Amygdala (tissue), 56 donors: ENCODE measurements at regions not wholly inside any gene's neighbourhood (a gene's known extent, or its start where the extent isn't known, plus 50 kb on each side); places are given as distances from the start of the nearest gene placed in this dataset.
"Not testable (repeated sequence)": the region's sequence is repeated elsewhere in the genome, so short reads cannot be mapped to it uniquely, and the experiment has no call there.

Experiments
- DNase-seq, 56 donors: peaks; one replicate each; lab custom pipeline; 2025; lab: John Stamatoyannopoulos, UW

DNA sequence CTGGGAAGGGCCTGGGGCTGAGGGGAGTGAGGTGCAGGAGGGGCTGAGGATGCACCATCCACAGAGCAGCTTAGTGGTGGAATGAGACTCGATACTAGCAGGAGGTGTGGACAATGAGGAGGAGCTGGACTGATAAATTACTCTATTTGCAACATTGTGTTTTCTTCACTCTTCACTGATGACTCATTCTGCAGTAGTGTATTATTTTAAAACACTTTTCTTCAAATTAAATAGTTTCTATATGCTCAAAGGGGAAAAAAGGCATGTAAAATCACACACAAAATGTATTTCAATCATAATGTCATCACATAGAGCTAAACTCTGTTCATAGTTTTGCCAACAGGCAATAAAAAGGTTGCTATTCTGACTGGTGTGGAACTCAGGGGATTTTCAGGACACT is 467.0 kb upstream of the CTSO start:
- no peak for DNase-seq

DNA sequence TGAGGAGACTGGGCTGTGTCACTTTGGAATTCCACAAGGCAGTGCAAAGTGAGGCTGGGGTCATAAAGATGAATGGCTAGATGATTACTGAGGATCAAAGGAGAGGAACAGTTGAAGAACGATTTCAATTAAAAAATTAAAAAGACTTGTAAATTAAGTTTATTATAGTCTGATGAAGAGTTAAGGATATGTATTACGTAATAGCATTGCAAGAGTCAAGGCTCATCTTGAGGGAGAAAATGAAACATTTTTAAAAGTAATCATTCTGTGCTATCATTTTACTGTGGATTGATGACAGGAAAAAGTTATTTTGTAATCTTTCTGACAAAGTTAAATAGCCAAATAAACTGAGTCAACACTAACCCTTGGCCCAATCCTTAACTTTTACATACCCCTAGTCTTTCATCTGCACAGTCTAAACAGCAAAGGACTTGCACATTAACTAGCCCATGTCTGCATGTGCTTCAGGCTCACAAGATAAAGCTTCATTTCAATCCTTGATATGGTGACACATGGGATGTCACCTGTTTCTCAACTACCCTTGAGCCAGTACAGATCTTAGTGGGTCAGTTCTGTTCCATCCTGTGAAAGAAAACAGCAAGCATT is 465.5 kb upstream of the CTSO start:
- DNase-seq, result no peak

DNA sequence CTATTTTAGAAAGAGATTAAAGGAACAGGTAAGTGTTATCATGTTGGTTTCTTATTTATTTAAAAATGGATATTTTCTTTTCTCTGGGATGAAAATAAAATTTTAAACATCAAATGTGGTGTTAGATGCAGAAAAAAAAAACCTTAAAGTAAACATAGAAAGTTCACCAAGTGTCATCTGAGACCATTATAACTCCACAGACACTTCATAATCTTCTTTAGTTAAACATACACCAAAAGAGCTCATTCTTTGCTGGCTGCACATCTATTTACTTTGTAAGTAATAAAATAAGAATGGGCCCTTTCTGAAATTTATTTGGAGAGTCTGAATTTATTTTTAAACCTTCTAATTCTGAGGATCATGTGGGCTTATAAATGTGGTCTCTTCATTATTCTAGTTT is 460.7 kb upstream of the CTSO start:
- no peak for DNase-seq

DNA sequence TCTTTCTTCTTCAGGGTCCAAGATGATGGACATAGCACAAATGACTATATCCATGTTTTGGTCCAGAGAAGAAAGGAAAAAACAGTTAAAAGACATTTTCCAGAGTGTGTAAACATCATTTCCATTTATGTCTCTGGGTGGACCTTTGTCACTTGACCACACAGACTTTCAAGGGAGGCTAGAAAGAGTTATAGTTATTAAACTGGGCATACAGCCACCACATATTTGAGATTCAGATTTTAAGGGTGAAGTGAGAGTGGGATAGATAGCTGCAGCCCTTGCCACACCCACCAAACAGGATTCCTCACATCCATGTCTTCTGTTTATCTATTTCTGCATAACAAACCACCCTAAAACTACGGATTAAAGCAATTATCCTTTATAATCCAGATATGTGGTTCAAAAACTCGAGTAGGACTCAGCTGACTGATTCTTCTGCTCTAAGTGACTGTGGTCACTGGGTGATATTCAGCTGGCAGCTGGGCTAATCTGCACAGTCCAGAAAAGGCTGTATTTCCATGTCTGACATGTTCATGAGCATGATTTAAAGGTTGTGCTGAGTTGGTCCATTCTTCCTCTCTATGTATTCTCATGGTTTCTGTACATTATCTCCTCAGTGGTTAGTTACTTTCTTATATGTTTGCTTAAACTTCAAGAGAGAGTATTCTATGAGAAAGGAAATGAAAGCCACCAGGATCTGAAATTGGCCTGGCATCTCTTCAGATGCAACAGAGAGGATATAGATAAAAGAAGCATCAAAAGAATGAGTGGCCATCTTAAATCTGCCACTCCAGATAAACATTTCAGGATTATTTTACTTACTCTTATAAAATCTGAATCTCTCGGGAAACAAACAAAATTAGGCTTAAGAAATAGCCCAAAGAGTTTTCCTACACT is 459.8 kb upstream of the CTSO start:
- DNase-seq, result no peak

DNA sequence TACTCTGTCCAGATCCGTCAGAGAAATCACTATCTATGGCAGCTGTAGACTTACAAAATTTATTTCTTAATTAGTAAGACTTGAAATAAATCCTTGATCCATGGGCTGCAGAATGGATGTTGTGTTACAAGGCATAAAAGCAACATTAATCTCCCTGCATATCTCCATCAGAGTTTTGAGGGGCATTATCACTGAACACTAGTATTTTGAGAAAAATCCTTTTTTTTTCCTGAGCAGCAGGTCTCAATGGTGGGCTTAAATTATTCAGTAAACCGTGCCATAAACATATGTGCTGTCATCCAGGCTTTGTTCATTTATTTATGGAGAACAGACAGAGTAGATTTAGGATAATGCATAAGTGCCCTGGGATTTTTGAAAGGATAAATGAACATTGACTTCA is 457.9 kb upstream of the CTSO start:
- DNase-seq, result no peak

DNA sequence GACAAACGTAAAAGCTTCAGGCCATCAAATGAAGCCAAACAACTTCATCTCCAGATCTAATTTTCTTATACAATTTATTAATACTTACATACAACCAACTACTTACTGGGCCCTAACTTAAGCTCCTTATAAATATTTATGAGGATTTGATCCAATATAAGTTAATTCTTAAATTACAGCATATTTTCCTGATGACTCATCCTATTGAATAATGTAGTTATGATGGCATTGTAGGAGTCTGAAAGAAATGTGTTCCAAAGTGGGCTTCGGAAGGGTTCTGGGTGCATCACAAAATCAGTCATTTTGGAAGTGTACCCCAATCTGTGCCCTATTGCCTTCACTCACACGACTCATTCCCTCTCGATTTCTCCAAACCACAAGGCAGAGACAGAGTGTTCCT is 455.1 kb upstream of the CTSO start:
- no peak for DNase-seq

DNA sequence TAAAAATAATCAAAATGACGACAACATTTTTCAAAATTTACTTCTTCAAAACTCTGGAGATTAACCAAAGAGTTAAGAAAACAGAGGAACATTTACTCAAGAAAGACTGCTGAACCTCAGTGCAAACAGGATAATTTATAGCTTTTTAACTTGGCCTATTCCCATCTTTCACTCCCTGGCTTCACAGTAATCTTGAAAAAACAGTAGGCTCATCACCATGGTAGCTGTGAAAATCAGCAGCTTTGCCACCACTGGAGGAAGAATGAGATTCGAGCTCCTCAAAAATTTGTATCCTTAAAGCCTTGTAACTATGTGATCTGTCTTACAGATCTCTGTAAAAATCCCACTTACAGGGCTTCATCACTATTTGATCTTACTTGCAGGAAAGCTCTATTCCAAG is 447.7 kb upstream of the CTSO start:
- peak in 1 of 56 donors; percentile 1 for DNase-seq

DNA sequence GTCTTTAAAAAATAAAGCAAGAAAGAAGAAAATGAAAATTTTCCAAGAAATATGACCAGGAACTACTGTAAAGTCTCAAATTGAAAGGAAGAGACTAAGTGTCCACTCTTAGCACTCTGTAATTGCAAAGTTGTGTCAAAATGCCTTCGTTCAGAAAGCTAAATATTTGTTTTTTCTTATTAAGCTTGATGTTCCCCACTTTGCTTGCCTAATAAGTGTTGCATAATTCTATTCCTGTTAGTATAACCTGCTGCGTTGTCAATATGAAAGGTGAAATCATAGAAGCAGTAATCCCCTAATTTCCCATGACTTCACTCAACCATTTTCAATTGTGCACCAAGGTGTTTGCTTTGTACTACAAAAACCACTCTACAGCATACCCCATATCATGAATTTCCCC is 442.9 kb upstream of the CTSO start:
- no peak for DNase-seq

DNA sequence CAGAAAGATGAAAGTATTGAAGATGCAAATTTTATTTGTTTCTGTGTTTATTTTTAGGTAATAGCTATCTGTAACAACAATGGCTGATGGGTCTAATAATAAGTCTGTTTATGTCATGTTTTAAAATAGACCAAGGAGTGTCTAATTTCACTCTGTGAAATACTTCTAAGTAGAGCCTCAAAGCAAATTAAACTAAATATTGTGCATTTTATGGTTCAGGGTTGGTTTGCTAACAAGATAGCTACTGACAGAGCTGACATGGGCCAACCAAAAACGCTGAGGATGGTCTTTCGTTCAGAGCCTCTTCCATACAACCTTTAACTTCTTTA is 437.6 kb upstream of the CTSO start:
- DNase-seq, result no peak

DNA sequence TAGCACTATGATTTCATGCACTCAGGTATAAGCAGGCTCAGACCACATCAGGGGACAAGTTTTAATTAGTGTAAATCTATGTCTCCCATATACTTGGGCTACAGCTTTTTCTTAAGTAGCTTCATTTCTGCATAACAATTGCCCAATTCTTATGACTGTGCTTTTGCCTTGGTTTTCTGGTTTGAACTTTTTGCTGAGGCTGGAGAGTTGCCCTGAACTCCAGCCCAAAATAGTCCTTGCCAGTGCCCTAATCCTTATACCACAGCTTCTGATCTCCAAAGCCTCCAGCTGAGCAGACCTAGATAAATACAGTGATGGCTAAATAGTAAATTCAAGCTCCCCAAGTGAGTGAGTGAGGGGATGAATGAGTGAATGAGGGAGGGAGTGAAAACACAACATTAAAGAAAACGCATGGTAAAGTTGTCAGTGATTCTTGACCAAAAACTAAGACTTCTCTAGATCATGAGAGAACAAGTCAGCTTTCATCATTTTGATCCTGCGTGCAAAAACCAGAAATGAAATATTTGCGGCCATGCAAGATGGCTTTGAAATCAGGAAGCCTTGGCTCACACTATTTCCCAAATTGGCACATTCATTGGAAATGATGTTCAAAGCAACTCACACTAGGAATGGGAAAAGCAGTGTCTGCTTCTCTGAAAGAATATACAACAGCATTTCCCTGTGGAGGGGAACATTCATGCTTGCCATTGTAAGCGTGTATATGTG is 437.1 kb upstream of the CTSO start:
- DNase-seq, result no peak

DNA sequence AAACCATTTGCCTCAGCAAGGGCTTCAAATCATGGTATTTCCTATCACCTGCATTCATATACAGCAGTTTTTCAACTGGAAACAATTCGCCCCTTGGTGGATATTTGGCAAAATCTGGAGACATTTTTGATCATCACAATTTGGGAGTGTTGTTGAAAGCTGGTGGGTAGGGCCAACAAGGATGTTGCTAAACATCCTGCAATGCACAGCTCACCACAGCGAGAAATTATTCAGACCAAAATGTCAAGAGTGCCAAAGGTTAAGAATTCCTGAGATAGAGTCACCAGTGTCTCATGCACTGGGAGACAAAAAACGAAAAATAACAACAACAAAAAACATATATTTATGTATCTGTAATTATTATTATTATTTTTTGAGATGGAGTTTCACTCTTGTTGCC is 435.2 kb upstream of the CTSO start:
- no peak for DNase-seq

DNA sequence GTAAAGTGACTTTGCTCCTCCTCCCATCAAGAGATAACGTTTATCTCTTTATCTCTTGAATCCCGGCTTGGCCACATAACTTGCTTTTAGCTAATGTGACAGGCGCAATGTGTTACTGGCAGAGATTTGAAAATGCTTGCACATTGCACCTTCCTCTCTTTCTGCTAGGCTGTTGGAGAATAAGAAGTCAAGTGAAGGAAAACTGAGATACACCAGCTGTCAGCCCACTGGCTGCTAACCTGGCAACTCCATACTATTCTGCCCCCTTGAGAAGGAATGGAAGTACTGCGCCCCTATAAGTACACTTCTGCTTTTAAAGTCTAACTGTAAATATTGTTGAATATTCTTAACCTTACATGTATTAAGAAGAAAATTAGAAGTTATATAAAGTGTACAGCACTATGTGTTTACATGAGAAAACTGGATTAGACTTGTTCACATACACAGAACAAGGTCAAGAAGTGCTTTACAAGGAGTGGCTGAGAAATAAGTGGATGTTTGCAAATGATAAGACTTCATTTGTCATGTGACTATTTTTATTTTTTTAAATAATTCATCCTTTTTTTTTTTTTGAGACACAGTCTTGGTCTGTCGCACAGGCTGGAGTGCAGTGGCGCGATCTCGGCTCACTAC is 424.5 kb upstream of the CTSO start:
- peak in 1 of 56 donors; percentile 11 for DNase-seq

DNA sequence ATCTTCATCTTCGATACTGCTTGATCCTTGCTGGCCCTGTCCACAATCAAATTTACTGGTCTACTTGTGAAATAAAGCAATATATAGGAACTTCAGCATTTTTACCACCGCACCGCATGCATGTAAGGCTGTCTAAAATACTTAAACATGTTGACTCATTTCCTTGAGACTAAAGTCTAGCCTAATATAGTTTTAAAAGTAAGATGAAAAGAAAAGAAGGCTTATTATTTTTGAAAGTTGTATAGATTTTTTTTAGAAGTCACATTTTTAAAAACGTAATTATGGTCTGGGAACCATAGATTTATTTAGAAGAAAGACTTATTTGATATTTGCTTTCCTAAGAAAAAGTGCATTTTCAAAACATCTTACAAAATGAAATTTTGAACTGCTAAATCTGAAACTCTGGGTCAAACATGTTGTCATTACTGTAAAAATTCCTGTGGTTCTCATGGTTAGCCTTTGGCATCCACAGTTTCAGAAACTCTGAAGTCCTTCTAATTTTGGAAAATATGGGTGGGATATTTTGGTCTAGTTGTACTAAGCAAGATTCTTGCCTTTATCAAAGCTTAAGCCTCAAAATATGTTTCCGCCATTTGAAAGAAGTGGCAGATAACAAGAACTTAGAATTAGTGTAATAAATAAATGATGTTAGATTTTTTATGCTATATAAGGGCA is 423.5 kb upstream of the CTSO start:
- DNase-seq, result no peak

DNA sequence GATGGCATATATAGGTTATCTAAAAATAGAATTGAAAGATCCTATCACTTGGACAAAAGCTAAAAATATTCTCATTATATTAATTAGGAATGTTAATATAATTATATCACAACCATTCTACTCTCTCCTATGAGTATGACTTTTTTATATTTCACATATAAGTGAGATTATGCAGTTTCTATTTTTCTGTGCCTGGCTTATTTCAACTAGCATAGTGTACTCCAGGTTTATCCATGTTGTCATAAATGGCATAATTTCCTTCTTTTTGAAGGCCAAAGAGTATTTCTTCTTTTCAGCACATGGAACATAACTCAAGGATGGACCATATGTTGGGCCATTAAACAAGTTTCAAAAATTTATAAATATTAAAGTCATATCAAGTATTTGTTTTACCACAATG is 421.2 kb upstream of the CTSO start:
- DNase-seq, result no peak

DNA sequence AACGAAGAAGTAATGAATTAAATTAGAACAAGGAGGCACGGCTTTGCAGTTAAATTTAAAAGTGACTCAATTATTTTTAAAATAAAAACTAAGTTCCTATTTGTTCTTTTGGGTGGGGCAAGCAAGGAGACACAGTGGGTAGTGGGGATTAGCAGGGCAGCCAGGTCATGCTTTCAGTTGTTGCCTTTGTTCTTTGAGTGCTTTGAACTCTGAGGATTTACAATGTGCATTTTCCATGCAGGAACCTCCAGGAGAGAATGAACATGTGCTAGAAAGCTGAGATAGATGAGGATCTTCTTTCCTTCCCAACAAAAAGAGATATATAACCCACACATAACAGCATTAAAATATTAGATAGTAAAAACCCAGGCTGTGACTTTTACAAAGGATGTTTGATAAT is 420.4 kb upstream of the CTSO start:
- DNase-seq, result no peak

DNA sequence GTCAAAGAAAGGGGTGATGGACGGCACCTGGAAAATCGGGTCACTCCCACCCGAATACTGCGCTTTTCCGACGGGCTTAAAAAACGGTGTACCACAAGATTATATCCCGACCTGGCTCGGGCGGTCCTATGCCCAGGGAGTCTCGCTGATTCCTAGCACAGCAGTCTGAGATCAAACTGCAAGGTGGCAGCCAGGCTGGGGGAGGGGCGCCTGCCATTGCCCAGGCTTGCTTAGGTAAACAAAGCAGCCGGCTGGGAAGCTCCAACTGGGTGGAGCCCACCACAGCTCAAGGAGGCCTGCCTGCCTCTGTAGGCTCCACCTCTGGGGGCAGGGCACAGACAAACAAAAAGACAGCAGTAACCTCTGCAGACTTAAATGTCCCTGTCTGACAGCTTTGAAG is 413.8 kb upstream of the CTSO start:
- not testable (repeated sequence) for DNase-seq

DNA sequence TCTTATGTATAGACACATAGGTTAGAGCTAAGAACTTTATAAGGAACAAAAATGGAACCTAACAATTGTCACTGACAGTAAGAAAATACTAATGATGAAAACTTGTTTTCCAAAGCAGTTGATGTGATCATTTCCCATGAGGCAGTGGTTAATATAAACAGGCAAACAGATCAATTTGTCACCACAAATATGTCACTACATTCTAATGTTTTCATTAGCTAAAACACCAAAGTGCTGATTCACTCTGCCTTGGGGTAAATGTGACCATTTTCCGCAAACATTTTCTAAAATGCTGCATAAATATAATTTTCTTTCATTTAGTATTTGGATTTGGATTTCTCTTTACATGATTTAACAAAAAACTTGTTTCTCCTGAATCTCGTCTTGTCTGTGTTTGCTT is 408.9 kb upstream of the CTSO start:
- DNase-seq, result no peak

DNA sequence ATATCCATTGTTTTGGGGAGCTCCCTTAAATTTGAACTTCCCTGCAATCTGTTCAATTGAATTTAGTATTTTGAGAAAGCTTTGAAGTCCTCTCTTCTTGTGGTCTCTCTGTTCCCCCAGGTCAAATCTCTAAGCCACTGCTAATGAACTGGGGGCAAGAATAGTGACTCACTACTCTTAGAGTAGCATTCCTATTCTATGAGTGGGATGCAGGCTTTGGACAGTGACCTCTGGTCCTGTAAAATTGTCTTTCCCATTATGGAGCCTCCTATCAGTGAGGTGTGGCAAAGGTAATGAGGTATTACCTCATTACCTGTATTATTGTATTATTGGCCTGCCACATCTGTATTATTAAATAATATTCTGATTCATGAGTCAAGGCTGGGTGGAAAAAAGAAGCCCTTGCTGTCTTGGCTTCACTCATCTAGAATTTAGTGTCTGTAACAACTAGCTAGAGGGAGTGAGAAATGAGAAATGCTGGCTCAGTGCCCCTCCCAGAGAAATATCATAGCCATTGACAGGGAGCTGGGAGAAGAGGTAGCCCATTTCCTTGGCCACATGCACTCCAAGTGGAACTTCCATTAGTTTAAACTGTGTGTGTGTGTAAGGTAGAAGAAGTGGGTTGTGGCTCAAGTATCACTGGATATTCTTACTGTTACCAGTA is 393.9 kb upstream of the CTSO start:
- no peak for DNase-seq

DNA sequence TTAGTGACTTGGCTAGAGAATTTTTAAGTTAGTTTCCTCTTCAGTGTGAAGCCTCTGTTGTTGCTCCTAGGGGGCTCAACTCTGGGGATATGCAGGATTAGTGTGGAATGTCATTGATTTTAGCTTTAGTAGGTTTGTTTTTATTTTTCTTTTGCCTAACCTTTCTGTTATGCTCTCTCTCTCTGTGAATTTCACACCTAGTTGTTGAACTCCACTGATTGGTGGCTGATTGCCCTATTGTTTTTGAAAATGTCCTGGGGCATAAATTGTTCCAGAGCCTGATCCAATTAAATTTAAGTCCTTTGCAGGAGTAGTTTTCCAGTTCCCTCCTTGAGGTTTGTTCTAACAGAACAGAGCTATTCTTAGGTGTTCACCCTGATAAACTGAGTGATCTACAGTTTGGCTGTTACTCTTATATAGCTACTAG is 393.3 kb upstream of the CTSO start:
- no peak for DNase-seq

DNA sequence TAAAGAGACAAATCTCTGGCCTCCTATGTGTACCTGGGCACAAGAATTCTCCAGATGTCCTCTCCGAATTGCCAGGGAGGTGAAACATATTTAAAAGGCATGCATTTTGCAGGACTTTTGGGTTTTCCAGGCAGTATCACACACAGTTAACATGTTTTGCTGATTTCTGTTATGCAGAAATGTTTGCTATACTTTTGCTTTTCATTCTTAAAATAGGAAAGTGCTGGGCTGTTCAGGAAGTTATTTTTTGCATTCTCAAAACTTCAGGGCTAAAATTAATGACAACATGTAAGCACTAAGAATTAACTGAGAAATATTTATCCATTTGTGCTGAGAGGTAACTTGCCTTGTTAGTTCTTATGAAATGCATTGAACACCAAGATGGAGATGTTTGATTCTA is 390.7 kb upstream of the CTSO start:
- DNase-seq, result no peak
